D721Med (cell line): ENCODE measurements at regions not wholly inside any gene's neighbourhood (a gene's known extent, or its start where the extent isn't known, plus 50 kb on each side); places are given as distances from the start of the nearest gene placed in this dataset.

ENCODE experiments used
- DNase-seq: peaks from one replicate; pipeline ENCODE4 v3.0.0; 2011; ENCODE audit warnings: low spot score; ENCODE audit not compliant: insufficient read length
- FAIRE-seq: peaks from 2 replicates; lab custom pipeline; 2011; peaks lifted over from hg19 to GRCh38; lab: Jason Lieb, UNC
- TF ChIP-seq, protein P1 (sequence below): IDR thresholded peaks from 2 replicates; pipeline ENCODE4 v1.5.1; 2012; ENCODE audit warnings: mild to moderate bottlenecking, control low read depth; ENCODE audit not compliant: insufficient read depth; ENCODE audit errors: missing control alignments

DNA sequence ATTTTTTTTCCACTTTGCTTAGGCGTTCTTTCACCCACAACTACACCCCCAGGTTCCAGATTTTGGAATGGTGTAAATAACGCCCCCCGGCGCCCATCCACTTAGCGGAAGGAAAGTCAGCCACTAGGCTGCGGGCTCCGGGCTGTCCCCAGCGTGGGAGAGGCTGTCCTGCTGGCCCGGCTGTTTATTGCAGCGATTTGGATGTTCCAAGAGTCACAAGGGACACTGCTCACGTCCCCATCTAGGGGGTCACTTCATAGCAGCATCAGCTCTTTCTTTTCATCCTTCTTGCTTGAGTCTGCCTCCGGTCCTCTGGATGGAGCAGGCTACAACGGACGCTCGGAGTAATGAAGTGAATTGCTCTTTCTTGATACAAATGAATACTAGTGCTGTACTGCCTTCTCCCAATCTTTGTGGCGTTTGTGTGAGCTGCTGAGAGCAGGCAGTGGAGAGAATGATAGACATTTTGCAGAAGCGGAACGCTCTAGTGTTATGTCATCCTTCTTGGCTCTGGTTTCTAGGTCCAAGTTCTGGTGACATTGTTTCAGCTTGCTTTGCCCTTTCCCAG is 50.7 kb upstream of the PAIP2B start:
- no peak for FAIRE-seq
- DNase-seq: no peak
- TF ChIP-seq, protein P1, sequence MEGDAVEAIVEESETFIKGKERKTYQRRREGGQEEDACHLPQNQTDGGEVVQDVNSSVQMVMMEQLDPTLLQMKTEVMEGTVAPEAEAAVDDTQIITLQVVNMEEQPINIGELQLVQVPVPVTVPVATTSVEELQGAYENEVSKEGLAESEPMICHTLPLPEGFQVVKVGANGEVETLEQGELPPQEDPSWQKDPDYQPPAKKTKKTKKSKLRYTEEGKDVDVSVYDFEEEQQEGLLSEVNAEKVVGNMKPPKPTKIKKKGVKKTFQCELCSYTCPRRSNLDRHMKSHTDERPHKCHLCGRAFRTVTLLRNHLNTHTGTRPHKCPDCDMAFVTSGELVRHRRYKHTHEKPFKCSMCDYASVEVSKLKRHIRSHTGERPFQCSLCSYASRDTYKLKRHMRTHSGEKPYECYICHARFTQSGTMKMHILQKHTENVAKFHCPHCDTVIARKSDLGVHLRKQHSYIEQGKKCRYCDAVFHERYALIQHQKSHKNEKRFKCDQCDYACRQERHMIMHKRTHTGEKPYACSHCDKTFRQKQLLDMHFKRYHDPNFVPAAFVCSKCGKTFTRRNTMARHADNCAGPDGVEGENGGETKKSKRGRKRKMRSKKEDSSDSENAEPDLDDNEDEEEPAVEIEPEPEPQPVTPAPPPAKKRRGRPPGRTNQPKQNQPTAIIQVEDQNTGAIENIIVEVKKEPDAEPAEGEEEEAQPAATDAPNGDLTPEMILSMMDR: peak; percentile 29

DNA sequence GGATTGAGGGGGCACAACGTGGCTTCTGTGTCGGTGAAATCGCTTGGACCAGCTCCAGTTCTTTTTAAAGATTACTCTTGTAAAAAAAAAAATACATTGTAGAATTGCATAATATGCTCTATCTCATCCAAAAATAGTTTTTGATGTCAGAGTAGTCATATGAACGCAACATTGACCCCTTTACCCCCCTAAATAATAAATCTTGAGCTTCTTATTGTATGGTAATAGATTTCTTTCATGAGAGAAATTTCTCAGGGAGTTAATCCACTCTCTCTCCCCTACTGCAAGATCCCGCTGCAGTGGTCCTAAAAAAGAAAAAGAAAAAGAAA is 50.2 kb upstream of the PAIP2B start:
- no peak for DNase-seq
- no peak for FAIRE-seq
- TF ChIP-seq, protein P1: no peak

DNA sequence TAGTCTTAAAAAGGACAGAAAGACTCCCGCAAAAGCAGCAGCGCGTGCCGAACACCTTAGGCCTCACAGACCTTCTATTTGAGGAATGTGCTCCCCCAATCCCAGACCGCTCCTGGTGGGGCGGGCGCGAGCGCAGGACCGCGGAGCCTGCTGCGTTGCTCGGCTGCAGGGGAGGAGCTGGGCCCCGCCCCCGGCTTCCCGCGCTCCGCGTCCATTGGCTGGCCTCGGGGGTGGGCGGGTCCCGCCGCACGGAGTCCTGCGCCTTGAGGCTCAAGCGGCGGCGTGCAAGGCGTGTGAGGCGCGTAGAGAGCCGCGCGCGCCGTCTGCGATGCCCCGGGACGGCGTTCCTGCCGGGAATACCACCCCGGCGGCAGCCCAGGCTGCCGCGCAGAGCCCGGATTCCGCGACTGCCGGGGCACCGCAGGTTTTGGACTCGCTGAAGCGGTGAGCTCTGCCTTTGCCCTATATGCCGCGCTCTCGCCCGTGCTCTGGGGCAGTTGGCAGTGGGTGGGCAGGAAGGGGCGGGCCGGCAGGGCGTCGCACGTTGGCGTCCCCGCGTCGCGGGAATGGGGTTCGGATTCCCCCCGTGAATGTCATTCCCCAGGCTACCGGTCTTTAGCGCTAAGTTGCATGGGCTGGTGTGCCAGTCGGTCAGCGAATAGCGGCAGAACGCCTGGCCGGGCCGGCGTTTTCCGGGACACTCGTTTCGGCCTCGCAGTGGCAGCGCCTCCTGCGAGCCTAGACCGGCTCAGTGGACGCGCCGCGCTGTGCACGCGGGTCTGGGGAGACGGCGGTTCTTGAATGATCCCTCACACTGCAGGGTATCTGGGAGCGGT is 49.6 kb upstream of the PAIP2B start:
- DNase-seq (peak; percentile 68), FAIRE-seq (no peak)
- TF ChIP-seq, protein P1: no peak
